Stimulated activated CD4-positive, alpha-beta T cell treated with anti-CD3 and anti-CD28 coated beads, Interleukin-4, amount 100 ng/mL, for 24 hours (primary cell): ENCODE measurements at regions not wholly inside any gene's neighbourhood (a gene's known extent, or its start where the extent isn't known, plus 50 kb on each side); places are given as distances from the start of the nearest gene placed in this dataset.

Experiments
- DNase-seq: peaks from one replicate; pipeline ENCODE4 v3.0.0-alpha.2; 2020

DNA sequence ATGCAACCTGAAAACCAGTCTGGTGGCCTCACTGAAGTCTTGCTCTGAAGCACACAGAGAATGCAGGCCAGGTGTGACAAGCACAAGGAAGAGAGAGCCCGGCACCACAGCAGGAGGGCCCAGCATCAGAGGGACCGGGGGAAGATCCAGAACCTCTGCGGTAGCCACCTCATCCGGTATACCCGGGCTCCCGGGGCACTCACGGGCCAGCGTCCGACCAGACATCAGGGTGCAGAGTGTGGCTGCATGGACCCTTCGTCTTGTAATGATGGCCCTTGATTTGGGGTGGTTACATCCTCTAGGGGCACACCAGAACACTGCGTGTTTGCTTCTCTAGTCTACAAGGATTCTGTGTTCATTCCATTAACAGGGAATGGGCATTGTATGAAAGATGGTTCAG, 406.0 kb downstream of the GADD45G start:
- no peak for DNase-seq

DNA sequence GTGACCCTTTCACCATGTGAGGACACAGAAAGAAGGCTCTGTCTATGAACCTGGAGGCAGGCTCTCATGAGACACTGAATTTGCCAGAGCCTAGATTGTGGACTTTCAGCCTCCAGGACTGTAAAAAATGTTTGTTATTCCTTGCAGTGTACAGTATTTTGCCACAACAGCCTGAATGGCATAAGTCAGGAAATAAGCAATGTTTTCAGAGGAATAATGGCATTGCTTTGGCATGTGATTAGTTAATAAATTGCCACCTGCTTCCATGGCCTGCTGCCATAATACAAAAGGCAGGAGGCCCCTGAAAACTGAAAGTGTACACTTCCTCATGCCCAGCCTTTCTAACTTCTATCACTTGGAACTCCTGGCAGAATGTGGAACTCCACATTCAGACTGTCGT, 408.1 kb downstream of the GADD45G start:
- no peak for DNase-seq

DNA sequence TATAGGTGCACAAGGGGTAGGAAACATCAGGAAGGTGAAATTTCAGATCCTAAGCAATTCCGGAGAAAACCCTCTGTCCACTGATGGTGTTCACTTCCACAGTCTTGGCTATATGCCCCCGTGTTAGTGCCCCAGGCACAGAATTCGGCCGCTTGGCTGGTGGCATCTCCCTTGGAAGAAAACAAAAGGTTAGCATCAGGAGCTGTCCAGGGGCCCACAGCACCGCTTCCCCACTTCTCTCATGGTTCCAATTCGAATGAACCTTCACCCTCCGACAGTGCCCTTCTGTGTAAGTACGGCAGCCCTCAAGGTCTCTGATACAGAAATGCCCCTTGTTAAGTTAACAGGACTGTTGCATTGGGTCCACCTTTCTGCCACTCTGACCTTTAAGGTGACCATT, 409.0 kb downstream of the GADD45G start:
- DNase-seq: no peak

DNA sequence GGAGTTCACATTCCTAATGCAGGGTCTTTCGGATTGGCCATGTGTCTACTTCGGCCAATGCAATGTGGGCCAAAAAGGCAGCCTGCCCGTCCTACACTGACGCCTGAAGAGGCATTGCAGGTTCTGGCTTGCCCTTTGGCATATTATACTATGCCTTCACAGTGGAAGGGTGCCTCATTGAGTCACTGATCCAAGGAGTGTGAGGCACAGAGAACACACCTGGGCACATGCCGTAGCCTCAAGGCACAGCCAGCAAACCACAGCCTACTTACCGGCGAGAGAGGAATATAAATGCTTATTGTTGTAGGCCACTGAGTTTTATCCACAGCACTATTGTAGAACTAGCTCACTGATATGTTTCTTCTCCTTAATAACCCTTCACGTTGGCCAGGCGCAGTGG, 409.6 kb downstream of the GADD45G start:
- DNase-seq: no peak

DNA sequence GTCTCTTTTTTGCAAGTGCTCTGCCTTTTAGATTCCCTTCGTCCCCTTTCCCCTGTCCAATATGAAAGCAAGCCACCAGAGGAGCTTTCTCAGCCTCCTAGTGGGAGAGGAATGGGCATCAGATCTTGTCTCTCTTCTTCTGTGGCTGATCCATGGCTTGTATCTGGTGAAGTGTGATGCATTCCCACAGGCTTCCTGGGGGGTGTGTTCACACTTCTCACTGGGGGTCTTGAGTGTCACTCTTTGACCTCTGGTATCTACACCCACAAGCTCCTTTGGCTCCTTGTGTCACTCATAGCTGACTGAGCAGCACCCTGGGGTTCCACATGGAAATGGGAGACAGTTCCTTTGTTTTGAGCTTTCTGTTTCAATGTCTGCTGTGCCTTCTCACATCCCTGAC, 411.5 kb downstream of the GADD45G start:
- no peak for DNase-seq

DNA sequence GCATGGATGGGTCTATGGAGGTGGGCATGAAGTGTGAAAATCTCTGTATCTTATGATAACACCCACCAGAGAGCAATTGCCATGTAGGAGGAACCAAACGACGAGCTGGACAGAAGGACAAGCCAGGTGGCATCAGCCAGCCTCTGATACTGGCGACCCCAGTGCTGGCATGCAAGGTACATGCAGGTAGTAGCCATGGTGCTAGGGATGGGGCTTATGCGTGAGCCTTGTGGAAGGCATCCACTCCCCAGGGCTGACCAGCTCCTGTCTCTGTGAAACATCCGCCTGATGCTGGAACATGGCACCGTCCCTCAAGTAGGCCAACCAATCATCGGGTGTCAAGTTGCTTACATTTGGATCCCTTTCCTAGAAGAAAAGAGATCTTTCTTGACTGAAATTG, 412.9 kb downstream of the GADD45G start:
- DNase-seq: no peak

DNA sequence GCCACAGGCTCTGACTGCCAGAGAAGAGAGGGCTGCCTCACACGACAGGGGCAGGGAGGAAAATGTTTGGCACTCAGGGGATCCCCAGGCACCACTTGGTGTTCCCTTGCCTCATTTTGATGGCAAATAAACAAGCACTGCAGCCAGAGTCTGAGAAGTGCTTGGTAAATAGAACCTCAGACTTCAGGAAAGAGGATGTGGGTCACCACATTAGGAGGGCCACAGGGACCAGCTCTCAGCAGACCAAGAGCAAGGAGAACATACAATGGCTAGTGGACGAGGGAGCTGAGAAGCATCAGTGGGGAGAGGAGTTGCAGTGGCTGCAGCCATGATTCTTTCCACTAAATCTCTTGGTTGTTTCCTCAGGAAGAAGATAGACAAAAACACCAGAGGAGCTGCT, 413.9 kb downstream of the GADD45G start:
- DNase-seq: no peak

DNA sequence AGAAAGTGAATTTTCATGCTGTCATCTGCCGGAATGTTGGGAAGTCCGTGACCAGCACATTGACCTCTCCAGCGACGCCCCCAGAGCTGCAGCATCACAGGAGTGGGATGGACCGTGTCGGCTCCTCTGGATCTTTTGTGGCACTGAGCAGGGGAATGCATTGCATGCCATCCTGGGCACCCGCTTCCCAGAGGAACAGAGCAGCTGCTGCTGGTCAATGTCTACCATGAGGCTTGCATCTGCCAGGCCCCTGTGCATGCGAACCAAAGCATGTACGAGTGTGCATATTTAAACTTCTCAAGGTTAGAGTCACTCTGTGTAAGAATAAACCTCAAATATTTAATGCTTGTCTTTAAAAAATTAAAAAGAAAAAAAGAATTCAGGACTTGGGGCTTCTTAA, 414.8 kb downstream of the GADD45G start:
- no peak for DNase-seq

DNA sequence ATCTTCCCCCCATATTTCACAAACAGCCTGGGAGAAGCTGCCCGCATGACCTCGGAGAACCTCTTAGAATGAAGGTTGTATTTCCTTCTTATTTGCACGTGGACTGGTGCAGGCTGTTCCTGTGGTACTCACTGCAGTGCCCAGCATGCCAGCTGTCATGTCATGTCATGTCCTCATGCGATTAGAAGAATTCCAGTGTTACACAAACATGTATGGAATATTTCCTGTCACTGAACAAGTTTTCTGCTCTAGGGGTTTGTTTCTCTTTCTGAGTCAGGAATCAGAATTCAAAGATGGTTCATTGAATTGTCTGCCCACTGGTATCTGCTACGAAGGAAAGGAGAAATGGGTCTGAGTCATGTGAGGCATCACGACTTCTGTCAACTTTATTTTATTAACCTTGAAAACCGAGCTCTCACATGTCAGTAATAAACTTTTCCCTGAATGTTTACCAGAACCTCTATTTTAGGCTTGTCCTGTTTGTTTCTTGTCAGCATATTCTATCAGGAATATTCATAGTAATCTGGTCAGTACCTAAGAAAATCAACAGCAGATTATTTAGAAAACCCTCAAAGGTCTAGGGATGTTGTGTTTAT, 415.6 kb downstream of the GADD45G start:
- DNase-seq: no peak

DNA sequence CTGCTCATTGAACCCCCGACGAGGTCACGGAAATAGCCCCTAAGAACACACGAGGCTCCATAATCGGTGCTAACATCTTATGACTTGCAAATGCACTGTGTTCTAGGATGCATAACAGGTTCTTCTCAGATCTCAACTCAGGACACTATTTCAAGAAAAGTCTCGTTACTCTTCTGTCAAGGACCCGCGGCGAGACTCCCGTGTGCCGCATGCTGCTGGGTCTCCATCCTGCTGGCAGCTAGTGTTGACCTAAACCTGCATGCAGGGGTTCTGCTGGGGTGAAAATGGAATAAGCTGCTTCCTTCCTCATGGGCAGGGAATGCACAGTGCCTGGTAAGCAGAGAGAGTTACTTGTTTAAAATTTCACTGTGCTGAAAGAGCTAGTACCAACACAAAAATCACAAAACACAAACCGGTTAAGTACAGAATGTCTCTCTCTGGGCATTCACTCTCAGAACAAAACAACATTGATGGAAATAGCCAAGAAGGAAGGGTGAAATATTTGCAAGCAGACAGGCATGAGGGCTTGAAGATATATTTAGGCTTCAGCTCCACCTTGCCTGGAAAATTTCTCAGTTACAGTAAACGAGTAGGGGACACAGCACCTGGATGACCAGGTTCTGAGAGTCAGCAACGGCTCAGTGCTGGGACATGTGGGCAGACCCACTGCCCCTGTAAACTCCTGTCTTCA, 416.5 kb downstream of the GADD45G start:
- no peak for DNase-seq

DNA sequence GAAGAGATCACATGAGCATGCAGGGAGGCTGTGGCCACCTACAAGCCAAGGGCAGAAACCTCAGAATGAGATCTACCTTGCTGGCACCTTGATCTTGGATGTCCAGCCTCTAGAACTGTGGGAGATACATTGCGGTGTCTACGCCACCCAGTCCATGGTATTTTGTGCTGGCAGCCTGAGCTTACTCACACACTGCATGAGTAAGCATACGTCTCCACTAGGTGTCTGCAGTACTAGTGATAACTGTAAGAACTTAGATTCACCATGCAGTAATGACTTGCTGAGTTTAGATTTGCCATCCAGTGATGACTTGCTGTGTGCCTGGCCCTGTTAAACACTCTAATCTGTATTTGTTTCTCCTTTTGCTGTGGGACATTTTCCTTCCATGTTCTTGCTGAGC, 417.7 kb downstream of the GADD45G start:
- no peak for DNase-seq

DNA sequence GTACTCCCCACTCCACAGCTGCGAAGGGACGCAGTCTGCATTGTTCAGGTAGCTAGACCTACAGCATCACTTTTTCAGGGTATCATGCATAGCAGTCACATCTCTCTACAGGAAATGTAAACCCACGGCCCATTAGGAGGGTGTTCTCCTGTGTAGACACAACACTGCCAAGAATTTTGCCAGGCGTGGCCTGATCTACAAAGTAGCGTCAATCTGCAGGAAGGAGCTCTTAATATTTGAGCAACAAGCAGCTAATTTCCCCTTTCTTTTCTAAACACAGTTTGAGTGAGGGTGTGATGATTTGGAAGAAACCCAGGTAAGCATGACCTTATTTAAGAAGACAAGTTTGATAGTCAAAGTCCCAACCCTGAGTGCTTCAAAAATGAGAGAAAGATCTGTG, 419.0 kb downstream of the GADD45G start:
- DNase-seq: no peak

DNA sequence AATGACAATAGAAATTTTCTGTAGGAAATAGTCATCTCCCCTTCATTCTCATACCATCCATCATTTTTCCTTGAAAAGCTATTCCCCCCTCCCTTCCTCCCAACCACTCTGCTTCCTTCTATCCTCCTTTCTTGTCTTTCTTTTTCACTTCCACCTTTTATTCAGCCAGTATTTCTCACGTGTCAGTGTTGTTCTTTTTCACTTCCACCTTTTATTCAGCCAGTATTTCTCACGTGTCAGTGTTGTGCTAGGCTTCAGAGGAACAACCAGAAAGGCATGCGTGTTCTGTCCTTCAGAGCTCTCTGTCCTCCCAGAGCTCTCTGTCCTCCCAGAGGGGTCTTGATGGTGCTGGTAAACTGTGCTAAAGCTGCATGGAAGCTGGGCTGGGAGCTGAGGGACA, 419.6 kb downstream of the GADD45G start:
- DNase-seq: no peak

DNA sequence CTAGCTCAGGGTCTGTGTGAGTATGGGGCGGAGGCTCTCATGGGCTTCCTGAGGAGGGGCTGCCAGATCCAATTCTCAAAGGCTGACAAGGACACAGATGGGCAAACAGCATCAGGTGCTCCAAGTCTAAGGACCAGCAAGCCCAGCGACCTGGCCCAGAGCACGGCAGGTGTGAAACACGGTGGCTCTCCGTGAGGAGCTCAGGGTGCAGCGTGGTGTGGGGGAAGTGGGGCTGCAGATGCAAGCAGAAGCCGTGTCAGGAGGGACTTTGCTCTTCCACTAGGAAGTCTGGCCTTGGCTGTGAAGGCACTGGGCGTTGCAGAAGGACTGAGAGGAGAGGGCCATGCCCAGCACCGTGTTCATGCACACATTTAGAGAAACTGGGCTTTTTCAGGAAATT, 420.0 kb downstream of the GADD45G start:
- no peak for DNase-seq

DNA sequence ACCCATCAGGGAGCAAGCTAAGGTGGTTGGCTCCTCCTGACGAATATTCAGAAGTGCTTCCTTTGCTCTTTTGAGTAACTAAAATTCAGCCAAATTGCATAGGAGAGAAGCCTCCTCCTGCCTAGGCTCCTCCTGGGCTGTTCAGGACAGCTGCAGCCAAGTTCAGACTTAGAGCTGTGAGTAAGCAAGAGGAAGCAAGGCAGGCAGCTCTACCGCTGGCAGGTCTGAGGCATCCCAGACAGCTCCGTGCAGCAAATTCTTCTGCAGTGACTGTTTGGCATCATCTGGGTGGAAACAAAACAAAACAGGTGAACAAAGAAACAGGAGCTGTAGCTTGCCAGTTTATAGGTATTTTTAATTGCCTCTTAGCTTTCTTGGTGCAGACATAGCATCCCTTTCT, 421.0 kb downstream of the GADD45G start:
- no peak for DNase-seq

DNA sequence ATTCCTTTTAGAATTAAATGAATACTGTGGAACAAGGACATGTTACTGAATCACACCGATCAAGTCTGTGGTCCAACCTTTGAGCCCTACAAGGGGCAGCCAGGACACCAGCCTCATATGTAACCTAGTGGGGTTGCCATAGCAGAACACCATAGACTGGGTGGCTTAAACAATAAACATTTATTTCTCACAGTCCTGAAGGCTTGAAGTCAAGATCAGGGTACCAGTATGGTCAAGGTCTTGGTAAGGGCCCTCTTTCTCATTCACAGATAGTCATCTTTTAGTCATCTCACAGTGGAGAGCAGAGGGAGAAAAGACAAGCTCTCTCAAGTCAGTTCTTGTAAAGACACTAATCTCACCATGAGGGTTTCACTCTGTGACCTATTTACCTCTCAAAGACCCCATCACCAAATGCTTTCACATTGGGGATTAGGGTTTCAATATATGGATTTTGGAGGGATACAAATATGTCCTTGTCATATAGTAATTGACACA, 422.5 kb downstream of the GADD45G start:
- DNase-seq: no peak

DNA sequence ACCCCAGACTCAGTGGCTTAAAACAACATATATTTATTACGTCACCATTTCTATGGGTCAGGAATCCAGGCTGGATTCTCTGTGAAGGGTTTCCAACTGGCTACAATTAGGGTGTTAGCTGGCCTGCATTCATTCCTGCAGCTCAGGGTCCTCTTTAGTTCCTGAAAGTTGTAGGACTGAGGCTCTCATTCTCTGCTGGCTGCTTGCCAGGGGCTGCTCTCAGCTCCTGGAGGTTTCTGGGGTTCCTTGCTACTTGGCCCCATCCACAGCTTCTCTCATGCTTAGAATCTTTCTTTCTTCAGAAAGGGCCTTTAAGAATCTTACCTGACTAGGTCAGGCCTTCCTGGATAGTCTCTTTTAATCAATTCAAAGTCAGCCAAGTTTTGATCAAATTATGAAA, 424.6 kb downstream of the GADD45G start:
- DNase-seq: no peak

DNA sequence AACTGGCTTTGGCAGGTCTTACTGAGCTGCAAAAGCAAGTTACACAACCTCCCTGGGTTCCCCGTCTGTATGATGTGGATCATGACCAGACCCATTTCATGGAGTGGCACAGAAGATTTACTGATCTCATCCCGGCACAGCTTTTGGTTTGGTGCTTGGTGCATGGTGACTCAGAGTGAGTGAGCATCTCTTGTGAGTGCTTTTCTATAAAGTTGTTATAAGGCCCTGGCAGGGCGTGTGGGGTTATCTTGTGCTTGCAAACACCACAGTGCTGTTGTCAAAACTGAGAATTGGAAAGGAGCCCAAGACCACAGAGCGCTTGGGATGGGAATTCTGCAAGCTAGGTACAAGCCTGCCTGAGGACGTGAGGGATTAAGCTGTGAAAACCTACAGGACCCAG, 425.2 kb downstream of the GADD45G start:
- DNase-seq: no peak

DNA sequence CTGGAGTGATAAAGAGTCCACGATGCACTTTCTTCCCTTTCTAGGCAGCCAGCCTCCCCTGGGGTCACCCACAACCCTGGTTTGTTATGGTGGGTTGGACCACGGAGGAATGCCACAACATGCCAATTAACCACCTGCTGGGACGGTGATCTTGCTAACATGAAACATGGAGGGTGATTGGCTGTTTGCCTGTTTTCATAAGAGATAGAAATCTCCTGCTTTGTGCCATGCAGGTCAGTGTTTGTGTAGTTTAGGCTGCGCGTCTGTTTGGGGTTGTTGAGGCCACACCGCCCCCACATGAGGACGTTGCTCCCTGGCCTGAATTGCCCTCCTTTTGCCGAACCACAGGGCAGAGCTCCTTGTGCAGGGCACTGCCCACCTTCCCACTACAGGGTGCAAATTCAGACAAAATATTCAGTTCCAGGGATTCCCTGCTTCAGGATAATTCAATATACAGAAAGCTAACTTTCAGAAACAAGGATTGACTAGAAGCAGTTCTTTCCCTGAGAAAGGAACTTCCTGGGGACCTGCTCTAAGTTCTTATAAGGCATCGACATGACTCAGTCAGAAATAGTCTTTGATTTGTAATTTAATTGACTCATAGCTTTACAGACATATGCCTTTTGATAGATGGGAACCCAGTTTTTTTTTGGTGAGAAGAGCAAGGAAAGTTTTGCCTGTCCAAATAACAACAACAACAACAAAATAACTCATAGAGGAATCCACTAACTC, 427.6 kb downstream of the GADD45G start:
- no peak for DNase-seq

DNA sequence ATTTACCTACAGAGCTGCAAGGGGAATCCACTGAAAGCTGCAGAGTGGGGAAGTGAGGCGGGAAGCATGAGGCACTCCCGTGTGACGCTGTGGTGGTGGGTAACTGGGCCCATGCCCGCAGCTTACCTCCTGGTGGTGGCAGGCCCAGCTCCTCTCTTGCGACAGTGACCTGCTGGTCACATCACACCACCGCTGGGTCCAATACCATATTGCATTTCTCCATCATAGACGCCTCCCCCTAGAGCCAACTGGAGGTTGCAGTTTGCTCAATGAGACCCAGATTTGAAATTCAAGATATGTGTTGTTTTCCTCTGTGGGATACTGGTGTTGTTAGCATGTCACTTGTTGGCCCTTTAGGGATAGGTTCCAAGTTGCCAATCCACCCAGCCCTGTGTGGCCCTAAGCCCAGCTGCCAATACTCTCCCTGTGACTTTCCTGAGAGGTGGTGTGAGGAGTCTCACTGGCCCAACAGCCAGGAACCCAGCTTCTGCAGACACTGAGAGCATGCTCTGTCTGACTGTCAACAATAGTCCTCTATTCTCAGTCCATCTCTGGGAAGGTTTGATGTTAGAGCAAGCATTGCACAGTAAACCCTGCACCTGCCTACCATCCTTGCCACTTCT, 428.3 kb downstream of the GADD45G start:
- no peak for DNase-seq

DNA sequence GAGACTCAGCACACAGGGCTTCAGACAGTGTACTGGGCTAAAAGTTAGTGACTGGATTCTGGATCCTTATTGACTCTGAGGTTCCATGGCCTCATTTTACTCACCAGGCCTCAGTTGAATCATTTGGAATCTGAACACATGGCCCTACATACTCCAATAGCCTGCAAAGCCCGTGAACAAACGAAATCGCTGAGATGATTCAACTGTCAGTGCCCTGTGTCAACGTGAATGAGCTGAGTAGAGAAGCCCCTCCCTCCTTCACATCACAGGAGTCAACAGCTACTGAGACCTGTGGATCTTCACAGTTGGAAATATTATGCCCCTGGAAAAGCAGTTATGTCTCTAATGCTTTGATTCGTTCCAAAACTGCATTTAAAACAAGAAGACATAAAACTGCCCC, 429.3 kb downstream of the GADD45G start:
- no peak for DNase-seq

DNA sequence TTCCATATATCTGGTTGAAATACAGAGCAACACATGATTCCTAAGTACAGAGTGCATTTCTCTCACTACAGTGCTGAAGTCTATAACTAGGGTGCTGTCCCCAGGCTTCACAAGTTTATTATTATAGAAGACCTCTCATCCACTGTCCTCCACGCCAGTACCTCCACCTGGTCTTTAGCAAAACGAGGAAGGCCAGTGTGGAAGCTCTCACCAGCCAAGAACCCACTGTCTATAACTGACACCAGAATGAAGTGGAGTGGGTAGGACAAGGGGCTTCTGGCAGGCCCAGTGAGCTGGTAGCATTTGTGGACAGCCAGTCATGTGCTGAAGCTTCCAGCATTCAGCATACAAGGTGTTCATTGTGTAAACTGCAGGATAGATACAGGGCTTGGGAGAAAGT, 430.7 kb downstream of the GADD45G start:
- DNase-seq: no peak

DNA sequence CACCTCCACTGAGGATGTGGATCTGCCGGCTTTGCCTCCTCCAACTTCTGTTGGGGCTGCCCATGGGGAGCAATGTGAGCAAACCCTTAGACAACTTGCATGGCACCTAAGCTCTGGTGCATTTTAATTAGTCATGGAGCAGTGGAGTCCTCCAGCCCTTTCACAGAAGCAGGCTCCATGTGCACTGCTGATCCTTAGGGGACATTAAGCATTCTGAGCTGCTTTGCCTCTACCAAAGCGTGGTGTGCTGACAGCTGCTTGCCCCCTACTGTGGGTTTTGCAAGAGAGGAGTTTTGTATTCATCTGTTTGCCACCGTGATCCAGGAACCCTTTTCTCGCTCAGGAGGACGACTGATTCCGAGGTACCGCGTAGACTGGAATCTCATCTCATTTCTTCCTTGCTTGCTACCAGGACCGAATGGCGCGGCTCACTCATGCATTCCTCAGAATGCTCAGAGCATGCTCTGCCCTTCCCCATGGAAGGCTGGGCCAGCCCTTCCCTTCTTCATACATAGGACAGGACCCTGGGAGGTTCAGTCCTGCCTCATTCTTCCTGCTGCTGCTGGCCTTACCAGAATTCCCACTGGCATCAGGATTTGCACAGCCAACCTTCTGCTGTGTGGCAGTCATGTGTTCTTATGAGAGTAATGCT, 432.5 kb downstream of the GADD45G start:
- DNase-seq: no peak
